GM23248 (cell line): ENCODE measurements at regions not wholly inside any gene's neighbourhood (a gene's known extent, or its start where the extent isn't known, plus 50 kb on each side); places are given as distances from the start of the nearest gene placed in this dataset.

Source experiments
- EZH2 ChIP-seq: fragments of 200-600 bp; sonication (generic); IDR thresholded peaks from 2 replicates; pipeline ENCODE4 v1.6.1; 2018; ENCODE audit warnings: antibody characterized with exemption, mild to moderate bottlenecking; ENCODE audit not compliant: insufficient read depth, poor library complexity, severe bottlenecking
- EZH2phosphoT487 ChIP-seq: fragments of 200-600 bp; sonication (generic); IDR thresholded peaks from 2 replicates; pipeline ENCODE4 v1.6.1; 2018; ENCODE audit warnings: antibody characterized with exemption, moderate library complexity, mild to moderate bottlenecking, low read depth; ENCODE audit not compliant: insufficient read depth

GRCh38 chr13:22761709-22762108 is 419.1 kb upstream of the SGCG start:
- TF ChIP-seq EZH2 (no peak), EZH2phosphoT487 (no peak)
